Stimulated activated memory B cell treated with anti-CD40 and anti-IgM and Interleukin-4, amounts not matched to agents 10 μg/mL and 1 μg/mL and 100 μg/mL, for 72 hours (primary cell): ENCODE measurements at regions not wholly inside any gene's neighbourhood (a gene's known extent, or its start where the extent isn't known, plus 50 kb on each side); places are given as distances from the start of the nearest gene placed in this dataset.

ENCODE experiments used
- ATAC-seq: fragments of 150-1000 bp; cut with Tn5 transposase; 2 replicates; pipeline ENCODE4 v1.10.0; 2021
- H3K27ac Mint-ChIP-seq: one replicate; pipeline ENCODE4 v1.8.0; 2022; ENCODE audit warnings: mild to moderate bottlenecking, mixed read lengths
- H3K27me3 Mint-ChIP-seq: one replicate; pipeline ENCODE4 v1.8.0; 2022; ENCODE audit warnings: mixed read lengths
- H3K36me3 Mint-ChIP-seq: one replicate; pipeline ENCODE4 v1.8.0; 2022; ENCODE audit warnings: mixed read lengths
- H3K4me1 Mint-ChIP-seq: one replicate; pipeline ENCODE4 v1.8.0; 2022; ENCODE audit warnings: mixed read lengths
- H3K4me3 Mint-ChIP-seq: one replicate; pipeline ENCODE4 v1.8.0; 2022; ENCODE audit warnings: mild to moderate bottlenecking, moderate library complexity, mixed read lengths
- H3K9me3 Mint-ChIP-seq: one replicate; pipeline ENCODE4 v1.8.0; 2022; ENCODE audit warnings: mixed read lengths

DNA sequence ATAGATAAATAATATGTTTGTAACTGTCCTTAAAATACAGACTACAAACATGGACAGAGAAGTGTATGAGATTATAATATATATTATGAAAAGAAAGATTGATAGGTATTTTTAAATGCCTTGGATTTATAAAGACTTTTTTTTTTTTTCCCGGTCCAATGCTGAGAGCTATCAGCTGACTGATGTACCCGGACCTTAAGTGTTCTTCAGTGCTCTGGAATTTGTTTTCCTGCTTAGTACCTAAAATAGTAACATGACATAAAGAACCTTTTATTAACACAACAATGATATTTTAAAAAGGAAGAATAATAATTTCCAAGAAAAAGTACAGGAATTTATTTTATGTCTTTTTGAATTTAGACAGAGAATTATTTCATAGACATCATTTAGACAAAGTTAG lies 795.5 kb upstream of the PCDH9 start:
- H3K27me3 Mint-ChIP-seq, result no peaks in the 10 kb centered on the region
- H3K4me1 Mint-ChIP-seq, result no peaks in the 10 kb centered on the region
- H3K27ac Mint-ChIP-seq, result no peak overlapping the region
- ATAC-seq, result no peak
- H3K36me3 Mint-ChIP-seq, result no peaks in the 10 kb centered on the region
- no peak overlapping the region for H3K4me3 Mint-ChIP-seq
- H3K9me3 Mint-ChIP-seq, result peaks cover 3% of the 10 kb centered on the region

DNA sequence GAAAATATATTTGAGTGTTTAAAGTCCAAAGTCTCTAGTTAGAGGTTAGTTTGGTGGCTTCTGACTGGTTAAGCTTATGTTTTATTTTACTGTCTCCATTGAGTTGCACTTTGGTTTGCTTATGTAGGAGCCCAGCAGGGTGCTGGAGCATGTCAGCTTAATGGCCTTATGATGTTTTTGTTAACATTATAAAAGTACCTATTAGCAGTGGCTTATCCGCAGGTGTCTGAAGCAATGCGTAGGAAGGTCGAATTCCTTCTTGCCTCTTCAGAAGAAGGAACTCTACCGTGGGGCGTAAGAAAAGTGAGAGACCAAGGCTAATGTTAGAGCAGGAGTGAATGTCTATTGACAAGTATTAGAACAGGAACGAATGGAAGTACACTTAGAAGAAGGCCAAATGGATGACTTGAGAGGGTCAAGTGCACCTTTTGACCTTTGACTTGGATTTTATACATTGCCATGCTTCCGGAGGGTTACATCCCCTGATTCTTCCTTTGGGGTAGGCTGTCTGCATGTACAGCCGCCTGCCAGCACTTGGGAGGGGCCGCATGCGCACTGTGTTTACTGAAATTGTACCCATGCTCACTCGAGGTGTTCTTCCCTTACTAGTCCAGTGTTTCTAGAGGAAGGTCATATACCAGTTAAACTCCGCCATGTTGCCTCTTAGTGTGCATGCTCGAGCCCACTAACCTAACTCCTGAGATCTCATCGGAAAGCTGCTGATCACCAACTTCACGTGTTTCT lies 793.9 kb upstream of the PCDH9 start:
- Mint-ChIP-seq H3K4me3 (no peak overlapping the region), H3K27ac (no peak overlapping the region), H3K4me1 (no peaks in the 10 kb centered on the region), H3K27me3 (no peaks in the 10 kb centered on the region), H3K9me3 (peaks cover 3% of the 10 kb centered on the region), H3K36me3 (no peaks in the 10 kb centered on the region)
- ATAC-seq, result no peak

DNA sequence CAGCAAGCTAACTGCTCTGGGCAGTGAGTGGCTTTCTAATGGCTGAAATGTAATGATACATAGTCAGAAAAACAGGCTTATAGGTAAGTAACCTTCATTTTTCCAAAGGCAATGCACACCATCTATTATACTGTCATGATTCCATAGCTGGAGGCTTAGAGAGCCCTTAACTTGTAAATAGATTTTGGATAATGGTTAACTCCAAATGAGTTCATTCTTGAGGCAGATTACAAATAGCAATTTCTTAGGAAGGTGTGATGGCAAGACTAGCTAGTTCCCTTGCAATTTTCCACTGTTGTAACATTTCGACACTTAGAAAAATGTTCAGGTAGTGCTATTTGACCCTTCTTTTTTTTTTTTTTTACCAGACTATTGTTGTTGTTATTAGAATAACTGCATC lies 789.8 kb upstream of the PCDH9 start:
- H3K4me1 Mint-ChIP-seq, result no peaks in the 10 kb centered on the region

DNA sequence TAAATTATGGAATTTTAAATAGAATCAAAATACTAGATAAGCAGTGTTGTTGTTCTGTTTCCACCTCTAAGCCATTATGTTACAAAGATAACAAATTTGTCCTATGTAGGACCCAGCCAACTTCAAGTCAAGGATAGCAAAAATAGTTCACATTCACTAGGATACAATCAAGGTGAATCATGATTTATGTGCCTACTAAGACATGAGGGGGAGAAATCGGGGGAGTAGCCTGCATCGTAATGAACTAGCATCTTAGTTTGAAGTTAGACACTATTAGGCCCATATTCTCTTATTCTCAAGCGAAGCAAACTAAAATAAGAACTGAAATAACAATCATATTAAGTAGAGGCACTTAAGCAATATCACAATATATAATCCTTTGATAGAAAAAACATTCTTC lies 779.4 kb upstream of the PCDH9 start:
- H3K27me3 Mint-ChIP-seq, result no peaks in the 10 kb centered on the region
- H3K27ac Mint-ChIP-seq, result no peak overlapping the region
- ATAC-seq, result no peak
- no peaks in the 10 kb centered on the region for H3K4me1 Mint-ChIP-seq
- H3K36me3 Mint-ChIP-seq, result no peaks in the 10 kb centered on the region
- H3K9me3 Mint-ChIP-seq, result peaks cover under 1% of the 10 kb centered on the region
- no peak overlapping the region for H3K4me3 Mint-ChIP-seq

More for the DNA sequence above, 789.8 kb upstream of the PCDH9 start:
- Mint-ChIP-seq H3K27ac (no peak overlapping the region), H3K4me3 (no peak overlapping the region), H3K9me3 (peaks cover 3% of the 10 kb centered on the region), H3K36me3 (no peaks in the 10 kb centered on the region), H3K27me3 (no peaks in the 10 kb centered on the region)
- no peak for ATAC-seq

DNA sequence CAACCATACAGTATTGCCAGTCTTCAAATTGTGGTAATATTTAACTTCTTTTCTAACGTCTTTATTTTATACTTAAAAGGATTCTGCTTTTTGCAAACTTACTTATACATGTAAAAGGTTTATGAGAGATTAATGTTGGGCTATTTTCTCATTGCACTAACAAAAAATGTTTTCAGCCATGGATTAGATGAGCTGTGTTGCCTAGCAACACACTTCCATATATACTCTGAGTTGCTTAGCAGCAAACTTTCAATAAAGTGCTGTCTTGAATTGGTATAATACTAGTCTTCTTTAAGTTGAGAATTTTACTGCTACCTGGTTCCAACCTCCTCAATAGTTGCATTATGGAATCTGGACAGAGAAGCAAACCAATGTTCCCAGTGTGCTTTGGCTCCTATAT lies 777.4 kb upstream of the PCDH9 start:
- H3K27ac Mint-ChIP-seq, result no peak overlapping the region
- peaks cover 5% of the 10 kb centered on the region for H3K9me3 Mint-ChIP-seq
- H3K27me3 Mint-ChIP-seq, result no peaks in the 10 kb centered on the region
- no peak for ATAC-seq
- no peaks in the 10 kb centered on the region for H3K36me3 Mint-ChIP-seq
- H3K4me3 Mint-ChIP-seq, result no peak overlapping the region
- no peaks in the 10 kb centered on the region for H3K4me1 Mint-ChIP-seq

DNA sequence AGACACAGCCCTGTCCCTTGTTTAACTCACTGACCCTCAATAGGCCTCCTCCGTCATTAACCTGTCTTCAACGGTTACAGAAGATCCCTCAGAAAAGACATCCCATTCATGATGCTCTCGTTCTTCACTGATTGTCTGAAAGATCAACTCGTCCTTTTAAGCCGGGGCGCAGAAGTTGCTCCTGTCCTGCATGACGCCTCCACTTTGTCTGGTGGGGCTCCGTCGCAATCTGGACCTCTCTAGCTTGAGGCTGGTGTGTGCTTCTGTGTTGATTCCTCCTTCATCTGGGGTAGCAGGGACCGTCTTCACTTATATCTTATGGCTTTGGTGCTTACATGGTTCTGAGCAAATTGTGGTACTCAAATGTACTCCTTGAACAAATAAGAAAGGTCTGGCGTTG lies 766.0 kb upstream of the PCDH9 start:
- Mint-ChIP-seq H3K4me3 (no peak overlapping the region), H3K36me3 (no peaks in the 10 kb centered on the region), H3K27ac (no peak overlapping the region), H3K4me1 (no peaks in the 10 kb centered on the region), H3K27me3 (no peaks in the 10 kb centered on the region), H3K9me3 (peaks cover 4% of the 10 kb centered on the region)
- no peak for ATAC-seq

DNA sequence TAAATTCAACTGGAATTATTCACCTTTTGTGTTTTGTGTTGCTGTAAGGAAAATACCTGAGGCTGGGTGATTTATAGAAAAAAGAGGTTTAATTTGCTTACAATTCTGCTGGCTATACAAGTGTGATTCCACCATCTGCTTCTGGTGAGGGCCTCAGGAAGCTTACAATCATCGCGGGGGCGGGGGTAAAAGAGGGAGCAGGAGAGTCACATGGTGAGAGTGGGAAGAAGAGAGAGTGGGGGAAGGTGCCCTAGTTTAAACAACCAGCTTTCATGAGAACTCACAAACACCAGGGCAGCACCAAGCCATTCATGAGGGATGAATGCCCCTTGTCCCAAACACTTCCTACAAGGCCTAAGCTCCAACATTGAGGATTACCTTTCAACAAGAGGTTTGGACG lies 760.7 kb upstream of the PCDH9 start:
- Mint-ChIP-seq H3K4me1 (no peaks in the 10 kb centered on the region), H3K27me3 (no peaks in the 10 kb centered on the region), H3K4me3 (no peak overlapping the region), H3K36me3 (no peaks in the 10 kb centered on the region), H3K27ac (no peak overlapping the region), H3K9me3 (peaks cover 5% of the 10 kb centered on the region)
- no peak for ATAC-seq

DNA sequence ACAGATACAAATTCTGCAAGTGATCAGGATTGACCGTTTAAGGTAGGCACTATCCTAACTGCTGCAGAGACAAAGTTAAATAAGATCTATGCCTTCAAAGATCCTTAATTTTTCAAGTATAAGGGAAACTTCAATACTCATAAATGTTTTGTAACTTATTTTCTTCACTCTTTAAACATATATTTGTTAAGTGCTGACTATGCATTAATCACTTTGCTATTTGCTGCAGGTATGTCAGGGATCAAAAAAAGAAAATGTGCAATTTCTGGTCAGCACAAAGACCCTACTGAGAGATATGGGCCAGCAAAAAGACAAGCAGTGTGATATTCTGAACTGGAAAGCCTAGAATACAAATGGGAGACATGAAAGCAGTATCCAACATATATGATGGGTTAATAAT lies 756.1 kb upstream of the PCDH9 start:
- no peak overlapping the region for H3K27ac Mint-ChIP-seq
- no peaks in the 10 kb centered on the region for H3K4me1 Mint-ChIP-seq
- H3K4me3 Mint-ChIP-seq, result no peak overlapping the region
- no peaks in the 10 kb centered on the region for H3K27me3 Mint-ChIP-seq
- no peaks in the 10 kb centered on the region for H3K36me3 Mint-ChIP-seq
- H3K9me3 Mint-ChIP-seq, result peaks cover 5% of the 10 kb centered on the region
- ATAC-seq, result no peak

DNA sequence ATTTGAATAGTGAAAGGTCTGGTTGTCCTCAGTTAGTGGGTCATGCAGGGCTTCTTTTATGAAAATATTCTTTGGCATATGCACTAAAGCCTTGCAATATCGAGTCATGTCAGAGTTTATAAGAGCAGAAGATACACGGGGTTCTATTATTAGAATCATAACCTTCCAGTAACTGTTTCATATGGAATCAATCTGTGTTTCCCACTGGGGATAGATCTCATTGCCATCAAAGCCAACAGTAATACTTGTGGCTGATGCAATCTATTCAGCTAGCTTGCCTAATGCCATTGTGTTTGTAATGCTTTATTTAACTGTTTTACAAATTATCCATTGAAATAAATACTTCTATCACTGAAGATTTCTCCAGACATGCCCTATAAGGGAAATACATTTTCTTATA lies 746.9 kb upstream of the PCDH9 start:
- no peak overlapping the region for H3K27ac Mint-ChIP-seq
- no peaks in the 10 kb centered on the region for H3K4me1 Mint-ChIP-seq
- no peaks in the 10 kb centered on the region for H3K36me3 Mint-ChIP-seq
- no peaks in the 10 kb centered on the region for H3K9me3 Mint-ChIP-seq
- no peaks in the 10 kb centered on the region for H3K27me3 Mint-ChIP-seq
- no peak overlapping the region for H3K4me3 Mint-ChIP-seq
- no peak for ATAC-seq

DNA sequence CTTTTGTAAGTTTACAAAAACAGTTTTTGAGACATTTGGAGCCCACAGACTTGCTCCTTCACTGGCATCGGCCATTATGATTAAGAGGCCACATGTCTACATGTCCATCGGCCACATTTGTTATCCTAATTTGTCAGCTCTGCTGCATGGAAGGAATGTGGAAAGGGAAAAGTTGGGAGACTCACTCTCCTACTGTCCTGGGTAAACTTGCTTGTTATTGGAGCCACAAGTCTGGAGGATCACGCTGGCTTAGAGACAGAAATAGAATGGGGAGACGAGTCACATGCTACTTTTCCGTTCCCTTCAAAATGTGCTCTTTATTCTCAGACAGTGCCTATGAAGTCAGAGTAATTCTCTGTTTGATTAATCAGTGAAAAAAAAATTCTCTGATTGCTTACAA lies 741.2 kb upstream of the PCDH9 start:
- no peak for ATAC-seq
- Mint-ChIP-seq H3K36me3 (no peaks in the 10 kb centered on the region), H3K4me1 (no peaks in the 10 kb centered on the region), H3K9me3 (no peaks in the 10 kb centered on the region), H3K4me3 (no peak overlapping the region), H3K27ac (no peak overlapping the region), H3K27me3 (no peaks in the 10 kb centered on the region)

DNA sequence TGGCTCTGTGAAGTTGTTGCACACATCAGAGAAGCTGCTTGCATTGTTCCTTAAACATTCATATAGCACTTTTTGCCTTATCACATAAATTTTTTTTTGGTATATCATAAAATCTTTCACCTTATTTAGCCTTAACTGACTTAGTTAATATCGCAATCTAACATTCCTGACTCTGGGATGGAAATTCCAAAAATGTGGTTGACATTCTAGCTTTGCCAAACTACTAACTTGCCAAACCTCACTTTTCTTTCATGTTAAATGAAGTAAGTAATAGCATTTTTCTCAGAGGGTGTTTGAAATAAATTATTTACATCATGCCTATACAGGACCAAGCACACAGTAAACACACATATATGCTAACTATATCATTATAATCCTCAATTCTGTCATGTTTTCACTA lies 736.9 kb upstream of the PCDH9 start:
- Mint-ChIP-seq H3K9me3 (peaks cover 3% of the 10 kb centered on the region), H3K27me3 (no peaks in the 10 kb centered on the region), H3K4me1 (no peaks in the 10 kb centered on the region), H3K27ac (no peak overlapping the region), H3K36me3 (no peaks in the 10 kb centered on the region), H3K4me3 (no peak overlapping the region)
- ATAC-seq, result no peak

DNA sequence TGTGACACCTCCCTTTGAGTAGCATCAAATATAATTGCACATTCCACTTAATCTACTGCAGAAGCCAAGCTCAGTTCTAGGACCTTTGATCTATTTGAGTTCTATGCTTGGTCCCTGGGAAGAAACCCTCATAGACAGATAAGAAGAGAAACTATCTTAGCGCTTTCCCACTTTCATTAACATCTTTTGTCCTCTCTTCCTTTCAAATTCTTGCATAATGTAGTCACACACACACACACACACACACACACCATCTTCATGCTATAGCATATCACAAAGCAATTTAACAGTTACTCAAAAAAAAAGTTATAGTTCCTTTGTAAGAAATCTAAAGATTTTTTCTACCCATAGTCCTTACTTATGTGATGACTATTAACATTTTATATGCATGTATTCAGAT lies 735.9 kb upstream of the PCDH9 start:
- no peaks in the 10 kb centered on the region for H3K36me3 Mint-ChIP-seq
- no peaks in the 10 kb centered on the region for H3K4me1 Mint-ChIP-seq
- H3K9me3 Mint-ChIP-seq, result peaks cover 3% of the 10 kb centered on the region
- H3K27me3 Mint-ChIP-seq, result no peaks in the 10 kb centered on the region
- ATAC-seq, result no peak
- no peak overlapping the region for H3K27ac Mint-ChIP-seq
- no peak overlapping the region for H3K4me3 Mint-ChIP-seq

DNA sequence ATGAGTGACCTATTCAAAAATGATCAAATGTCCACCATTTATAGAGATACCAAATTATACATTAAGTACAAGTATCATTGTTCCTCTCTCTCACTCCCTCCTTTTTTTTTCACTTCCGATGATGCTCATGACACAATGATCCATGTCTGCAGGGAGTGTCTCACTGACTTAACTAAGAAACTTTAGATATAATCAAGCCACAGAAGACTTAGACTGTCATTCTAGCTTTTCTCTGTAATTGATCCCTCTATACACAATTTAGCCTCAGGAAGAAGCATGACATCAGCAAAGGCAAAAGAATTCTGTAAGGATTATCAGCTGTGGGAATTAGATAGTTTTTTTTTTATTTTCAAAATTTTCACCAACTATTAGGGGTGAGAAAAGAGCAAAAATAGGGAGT lies 734.9 kb upstream of the PCDH9 start:
- H3K27me3 Mint-ChIP-seq, result no peaks in the 10 kb centered on the region
- no peak overlapping the region for H3K4me3 Mint-ChIP-seq
- H3K4me1 Mint-ChIP-seq, result no peaks in the 10 kb centered on the region
- H3K36me3 Mint-ChIP-seq, result no peaks in the 10 kb centered on the region
- H3K27ac Mint-ChIP-seq, result no peak overlapping the region
- H3K9me3 Mint-ChIP-seq, result peaks cover 3% of the 10 kb centered on the region
- no peak for ATAC-seq

DNA sequence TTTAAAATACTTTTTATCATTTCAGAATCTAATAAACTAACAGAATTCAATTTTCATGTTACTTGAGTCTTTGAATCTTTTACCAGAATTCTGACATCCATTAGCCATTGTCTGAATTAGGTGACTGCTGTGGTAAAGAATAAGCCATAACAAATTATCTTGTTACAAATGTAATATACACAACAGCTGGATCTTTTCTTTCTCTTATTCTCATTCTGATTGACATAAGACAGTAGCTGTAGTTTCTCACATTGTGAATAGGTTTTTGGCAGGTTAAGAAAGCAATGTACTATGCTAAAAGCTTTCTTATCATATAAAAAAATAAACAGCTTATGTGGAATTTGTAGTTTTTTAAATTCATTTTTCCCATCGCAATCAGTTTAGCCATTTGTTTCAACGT lies 734.0 kb upstream of the PCDH9 start:
- peaks cover 3% of the 10 kb centered on the region for H3K9me3 Mint-ChIP-seq
- no peak for ATAC-seq
- no peak overlapping the region for H3K4me3 Mint-ChIP-seq
- no peak overlapping the region for H3K27ac Mint-ChIP-seq
- no peaks in the 10 kb centered on the region for H3K4me1 Mint-ChIP-seq
- no peaks in the 10 kb centered on the region for H3K36me3 Mint-ChIP-seq
- no peaks in the 10 kb centered on the region for H3K27me3 Mint-ChIP-seq

DNA sequence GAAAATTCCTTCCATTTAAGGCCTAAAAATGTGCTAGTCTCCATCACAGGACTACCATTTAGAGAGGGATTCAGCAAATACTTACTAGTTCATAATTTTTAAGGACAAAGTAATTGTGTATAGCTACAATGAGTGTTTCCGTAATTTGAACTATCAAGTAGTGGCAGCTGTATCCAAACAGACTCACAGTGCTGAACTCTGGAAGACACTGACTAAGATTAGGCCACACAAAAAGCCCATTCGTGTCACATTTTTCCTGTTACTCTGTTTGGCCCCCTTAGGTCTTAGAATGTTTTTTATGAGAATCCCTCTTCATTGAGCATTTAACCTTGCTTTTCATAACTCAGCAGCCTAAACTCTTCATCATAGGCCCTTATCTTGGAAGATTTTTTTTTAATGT lies 731.2 kb upstream of the PCDH9 start:
- Mint-ChIP-seq H3K36me3 (no peaks in the 10 kb centered on the region), H3K27ac (no peak overlapping the region), H3K4me1 (no peaks in the 10 kb centered on the region), H3K9me3 (peaks cover 5% of the 10 kb centered on the region), H3K27me3 (no peaks in the 10 kb centered on the region), H3K4me3 (no peak overlapping the region)
- no peak for ATAC-seq

DNA sequence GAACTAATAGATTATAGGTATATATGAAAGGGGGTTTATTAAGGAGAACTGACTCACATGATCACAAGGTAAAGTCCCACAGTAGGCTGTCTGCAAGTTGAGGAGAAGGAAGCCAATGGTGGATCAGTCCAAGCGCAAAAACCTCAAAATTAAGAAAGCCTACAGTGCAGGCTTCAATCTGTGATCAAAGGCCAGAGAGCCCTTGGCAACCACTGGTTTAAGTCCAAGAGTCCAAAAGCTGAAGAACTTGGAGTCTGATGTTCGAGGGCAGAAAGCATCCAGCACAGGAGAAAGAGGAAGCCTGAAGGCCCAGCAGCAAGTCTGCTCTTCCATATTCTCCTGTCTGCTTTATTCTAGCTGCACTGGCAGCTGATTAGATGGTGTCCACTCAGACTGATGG lies 721.3 kb upstream of the PCDH9 start:
- no peaks in the 10 kb centered on the region for H3K4me1 Mint-ChIP-seq
- H3K4me3 Mint-ChIP-seq, result no peak overlapping the region
- peak; percentile 16 for ATAC-seq
- H3K27ac Mint-ChIP-seq, result no peak overlapping the region
- H3K27me3 Mint-ChIP-seq, result no peaks in the 10 kb centered on the region
- H3K36me3 Mint-ChIP-seq, result no peaks in the 10 kb centered on the region
- H3K9me3 Mint-ChIP-seq, result peaks cover 6% of the 10 kb centered on the region

DNA sequence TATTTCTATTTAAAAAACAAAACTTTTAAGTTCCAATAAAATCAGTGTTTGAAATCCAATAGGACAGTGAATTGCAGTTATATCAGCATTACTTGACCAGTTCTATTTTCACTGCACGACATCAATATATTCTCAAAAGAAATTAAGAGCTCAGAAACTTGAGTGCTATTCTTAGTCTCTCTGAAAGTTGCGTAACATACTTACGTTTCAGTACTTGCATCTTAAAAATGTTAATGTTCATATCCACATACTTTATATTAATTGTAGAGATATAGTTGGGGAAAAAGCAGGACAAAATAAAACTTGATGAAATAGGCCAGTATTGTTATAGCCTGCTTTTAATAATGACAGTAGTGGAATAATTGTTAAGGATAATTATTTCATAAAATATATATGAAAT lies 720.5 kb upstream of the PCDH9 start:
- no peak for ATAC-seq
- Mint-ChIP-seq H3K27ac (no peak overlapping the region), H3K4me3 (no peak overlapping the region), H3K4me1 (no peaks in the 10 kb centered on the region), H3K27me3 (no peaks in the 10 kb centered on the region), H3K36me3 (no peaks in the 10 kb centered on the region), H3K9me3 (peaks cover under 1% of the 10 kb centered on the region)
